HEK293 (cell line): ENCODE measurements at regions not wholly inside any gene's neighbourhood (a gene's known extent, or its start where the extent isn't known, plus 50 kb on each side); places are given as distances from the start of the nearest gene placed in this dataset.

Experiments
- CTCF ChIA-PET: fragments of 350-600 bp; formaldehyde crosslinking; extraction: SDS; loops from one replicate; lab custom pipeline; 2021; ENCODE audit warnings: antibody characterized with exemption; lab: Yijun Ruan, JAX
- POLR2A ChIA-PET: fragments of 300-600 bp; formaldehyde crosslinking; extraction: SDS; loops from one replicate; lab custom pipeline; 2020; ENCODE audit warnings: antibody characterized with exemption, inconsistent platforms; lab: Yijun Ruan, JAX
- H3K27ac ChIP-seq: fragments of 200-500 bp; sonication (Bioruptor generic); 2 replicates; pipeline ENCODE4 v1.5.1; 2014; ENCODE audit warnings: low read depth, low read length, control low read depth, inconsistent platforms; ENCODE audit errors: extremely low read depth
- H3K36me3 ChIP-seq, 2 experiments: fragments of 200-500 bp in 1 of 2; sonication (Bioruptor generic) in 1 of 2; 1 replicate in 1 of 2; 2 replicates in 1 of 2; pipeline ENCODE4 v1.5.1; 2014 to 2017; ENCODE audit warnings: inconsistent platforms in 2 of 2, low read length in 2 of 2; ENCODE audit not compliant: control insufficient read depth in 2 of 2, insufficient read depth in 1 of 2
- H3K4me1 ChIP-seq: fragments of 200-500 bp; sonication (Bioruptor generic); 2 replicates; pipeline ENCODE4 v1.5.1; 2014; ENCODE audit warnings: mild to moderate bottlenecking, low read length, inconsistent platforms; ENCODE audit not compliant: control insufficient read depth, insufficient read depth
- H3K4me3 ChIP-seq: 2 replicates; pipeline ENCODE4 v1.5.1; 2011; ENCODE audit warnings: low read depth, mild to moderate bottlenecking, control low read depth, low read length, moderate library complexity
- H3K9me3 ChIP-seq: fragments of 200-500 bp; sonication (Bioruptor generic); 2 replicates; pipeline ENCODE4 v1.5.1; 2014; ENCODE audit warnings: low read depth, low read length, inconsistent platforms; ENCODE audit not compliant: control insufficient read depth, insufficient read depth
- HIC1 ChIP-seq: fragments of 450-650 bp; formaldehyde crosslinking; IDR thresholded peaks from 2 replicates; pipeline ENCODE4 v1.5.1; 2016; ENCODE audit warnings: missing biosample characterization, missing genetic modification characterization
- MYNN ChIP-seq: fragments of 450-650 bp; formaldehyde crosslinking; IDR thresholded peaks from 2 replicates; pipeline ENCODE4 v1.5.1; 2016; ENCODE audit warnings: missing biosample characterization, missing genetic modification characterization, borderline replicate concordance
- PBX3 ChIP-seq: sonication (generic); formaldehyde crosslinking; IDR thresholded peaks from 2 replicates; pipeline ENCODE4 v1.8.1; 2022; ENCODE audit warnings: mild to moderate bottlenecking, moderate library complexity, missing genetic modification reagents
- REST ChIP-seq: fragments of 450-650 bp; formaldehyde crosslinking; IDR thresholded peaks from 2 replicates; pipeline ENCODE4 v1.5.1; 2016; ENCODE audit warnings: missing biosample characterization, missing genetic modification characterization
- ZBTB20 ChIP-seq: fragments of 450-650 bp; formaldehyde crosslinking; IDR thresholded peaks from 2 replicates; pipeline ENCODE4 v1.5.1; 2016; ENCODE audit warnings: missing biosample characterization, missing genetic modification characterization
- ZIC2 ChIP-seq: fragments of 450-650 bp; formaldehyde crosslinking; IDR thresholded peaks from 2 replicates; pipeline ENCODE4 v1.5.1; 2016; ENCODE audit warnings: missing biosample characterization, missing genetic modification characterization
- ZNF112 ChIP-seq: fragments of 450-650 bp; formaldehyde crosslinking; IDR thresholded peaks from 2 replicates; pipeline ENCODE4 v1.5.0; 2017; ENCODE audit warnings: missing biosample characterization, missing genetic modification characterization
- ZNF114 ChIP-seq: fragments of 450-650 bp; formaldehyde crosslinking; IDR thresholded peaks from 2 replicates; pipeline ENCODE4 v1.5.0; 2017; ENCODE audit warnings: missing biosample characterization, missing genetic modification characterization
- ZNF140 ChIP-seq: fragments of 450-650 bp; formaldehyde crosslinking; IDR thresholded peaks from 2 replicates; pipeline ENCODE4 v1.5.1; 2016; ENCODE audit warnings: missing biosample characterization, missing genetic modification characterization
- ZNF19 ChIP-seq: fragments of 450-650 bp; formaldehyde crosslinking; IDR thresholded peaks from 2 replicates; pipeline ENCODE4; 2016; ENCODE audit warnings: missing biosample characterization, missing genetic modification characterization, low read depth
- ZNF280D ChIP-seq: fragments of 450-650 bp; formaldehyde crosslinking; IDR thresholded peaks from 2 replicates; pipeline ENCODE4 v1.5.1; 2016; ENCODE audit warnings: missing biosample characterization, missing genetic modification characterization
- ZNF324 ChIP-seq: fragments of 450-650 bp; formaldehyde crosslinking; IDR thresholded peaks from 2 replicates; pipeline ENCODE4 v1.5.1; 2016; ENCODE audit warnings: missing biosample characterization, missing genetic modification characterization
- ZNF335 ChIP-seq: fragments of 450-650 bp; formaldehyde crosslinking; conservative IDR thresholded peaks from 2 replicates; pipeline ENCODE4 v1.5.1; 2016; ENCODE audit warnings: missing biosample characterization, missing genetic modification characterization
- ZNF341 ChIP-seq: fragments of 450-650 bp; formaldehyde crosslinking; IDR thresholded peaks from 2 replicates; pipeline ENCODE4; 2016; ENCODE audit warnings: low read depth, missing biosample characterization, missing genetic modification characterization
- ZNF362 ChIP-seq: fragments of 450-650 bp; formaldehyde crosslinking; IDR thresholded peaks from 2 replicates; pipeline ENCODE4 v1.5.1; 2016; ENCODE audit warnings: missing biosample characterization, missing genetic modification characterization
- ZNF391 ChIP-seq: fragments of 450-650 bp; formaldehyde crosslinking; IDR thresholded peaks from 2 replicates; pipeline ENCODE4 v1.5.1; 2016; ENCODE audit warnings: low read depth, missing biosample characterization, missing genetic modification characterization, borderline replicate concordance
- ZNF404 ChIP-seq: fragments of 450-650 bp; formaldehyde crosslinking; IDR thresholded peaks from 2 replicates; pipeline ENCODE4 v1.5.1; 2017; ENCODE audit warnings: missing biosample characterization, missing genetic modification characterization
- ZNF423 ChIP-seq: fragments of 450-650 bp; formaldehyde crosslinking; IDR thresholded peaks from 2 replicates; pipeline ENCODE4 v1.5.1; 2016; ENCODE audit warnings: missing biosample characterization, missing genetic modification characterization
- ZNF571 ChIP-seq: fragments of 450-650 bp; formaldehyde crosslinking; IDR thresholded peaks from 2 replicates; pipeline ENCODE4 v1.5.0; 2017; ENCODE audit warnings: missing biosample characterization, missing genetic modification characterization
- ZNF610 ChIP-seq: fragments of 450-650 bp; formaldehyde crosslinking; IDR thresholded peaks from 2 replicates; pipeline ENCODE4 v1.5.1; 2016; ENCODE audit warnings: missing biosample characterization, missing genetic modification characterization, borderline replicate concordance
- ZNF660 ChIP-seq: fragments of 450-650 bp; IDR thresholded peaks from 2 replicates; pipeline ENCODE4 v1.5.1; 2018; ENCODE audit warnings: missing biosample characterization, mild to moderate bottlenecking, missing genetic modification characterization
- ZNF843 ChIP-seq: fragments of 450-650 bp; formaldehyde crosslinking; IDR thresholded peaks from 2 replicates; pipeline ENCODE4 v1.5.1; 2016; ENCODE audit warnings: missing biosample characterization, missing genetic modification characterization
- TF ChIP-seq, protein P1 (sequence below): fragments of 450-650 bp; IDR thresholded peaks from 2 replicates; pipeline ENCODE4 v1.5.1; 2018; ENCODE audit warnings: missing biosample characterization, mild to moderate bottlenecking, missing genetic modification characterization

DNA sequence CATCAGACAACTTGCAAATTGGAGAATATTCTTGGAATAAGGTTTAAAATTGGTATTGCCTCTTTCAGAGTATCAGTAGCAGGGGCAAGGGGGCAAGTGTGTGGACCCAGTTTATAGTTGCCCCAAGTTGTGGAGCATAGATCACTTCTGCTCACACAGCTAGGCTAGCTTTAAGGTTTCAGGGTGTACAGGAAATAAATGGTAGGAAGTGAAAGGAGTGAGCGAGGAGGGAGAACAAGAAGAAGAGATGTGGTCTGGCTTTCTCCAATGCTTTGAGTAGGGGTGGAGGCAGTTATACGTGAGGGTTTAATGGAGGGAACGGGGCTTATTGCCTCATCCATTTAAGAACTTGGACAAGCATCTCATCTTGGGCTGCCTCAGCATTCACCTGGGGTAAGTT is 290.0 kb upstream of the CFAP20DC start (continued):
- TF ChIP-seq ZNF843 (tag by site-specific recombination): no peak
- TF ChIP-seq ZNF19 (tag by site-specific recombination): no peak
- no peak for TF ChIP-seq ZNF571
- TF ChIP-seq ZIC2 (tag by site-specific recombination): no peak
- TF ChIP-seq ZNF404 (tag by site-specific recombination): no peak
- no peak for TF ChIP-seq ZNF114
- TF ChIP-seq ZNF362: no peak
- no peak for TF ChIP-seq HIC1 (tag by site-specific recombination)
- no peak for TF ChIP-seq ZNF112 (tag by site-specific recombination)
- no peak for TF ChIP-seq ZNF423

GRCh38 chr3:59338934-59339333 is 289.1 kb upstream of the CFAP20DC start:
- Histone ChIP-seq H3K36me3 (no peaks in the 10 kb centered on the region), H3K4me1 (no peaks in the 10 kb centered on the region), H3K4me3 (no peak overlapping the region), H3K27ac (no peak overlapping the region)
- CTCF ChIA-PET: interaction anchor here (0.6 kb wide), 1 partner anchor 179 kb away, joined by 3 read pairs; no protein-coding TSS in a partner anchor
- no peak for TF ChIP-seq ZNF571
- no peak for TF ChIP-seq ZNF660 (tag by site-specific recombination)
- TF ChIP-seq PBX3: no peak
- TF ChIP-seq ZNF391: no peak
- TF ChIP-seq ZNF140 (tag by site-specific recombination): no peak
- TF ChIP-seq ZNF341: no peak
- TF ChIP-seq, all 188 proteins: peak for 0
- no peaks in the 10 kb centered on the region for H3K9me3 ChIP-seq
- POLR2A ChIA-PET: no interaction called here

- H3K4me3 ChIP-seq: no peak overlapping the region
- TF ChIP-seq ZNF324 (tag by site-specific recombination): no peak
- TF ChIP-seq ZNF571: no peak
- TF ChIP-seq, protein P1, sequence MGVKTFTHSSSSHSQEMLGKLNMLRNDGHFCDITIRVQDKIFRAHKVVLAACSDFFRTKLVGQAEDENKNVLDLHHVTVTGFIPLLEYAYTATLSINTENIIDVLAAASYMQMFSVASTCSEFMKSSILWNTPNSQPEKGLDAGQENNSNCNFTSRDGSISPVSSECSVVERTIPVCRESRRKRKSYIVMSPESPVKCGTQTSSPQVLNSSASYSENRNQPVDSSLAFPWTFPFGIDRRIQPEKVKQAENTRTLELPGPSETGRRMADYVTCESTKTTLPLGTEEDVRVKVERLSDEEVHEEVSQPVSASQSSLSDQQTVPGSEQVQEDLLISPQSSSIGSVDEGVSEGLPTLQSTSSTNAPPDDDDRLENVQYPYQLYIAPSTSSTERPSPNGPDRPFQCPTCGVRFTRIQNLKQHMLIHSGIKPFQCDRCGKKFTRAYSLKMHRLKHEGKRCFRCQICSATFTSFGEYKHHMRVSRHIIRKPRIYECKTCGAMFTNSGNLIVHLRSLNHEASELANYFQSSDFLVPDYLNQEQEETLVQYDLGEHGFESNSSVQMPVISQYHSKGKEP: no peak
- TF ChIP-seq REST (tag by site-specific recombination): no peak
- no peak for TF ChIP-seq ZNF335 (tag by site-specific recombination)
- TF ChIP-seq ZNF280D (tag by site-specific recombination): no peak
- no peak for TF ChIP-seq ZNF610
- TF ChIP-seq MYNN (tag by site-specific recombination): no peak
- TF ChIP-seq ZBTB20 (tag by site-specific recombination): no peak
- H3K27ac ChIP-seq: no peak overlapping the region
- CTCF ChIA-PET: no interaction called here
- H3K36me3 ChIP-seq: no peaks in the 10 kb centered on the region
- H3K9me3 ChIP-seq: no peaks in the 10 kb centered on the region
- POLR2A ChIA-PET: no interaction called here
- no peaks in the 10 kb centered on the region for H3K4me1 ChIP-seq
Measured at GRCh38 chr3:59335338-59335737, 285.5 kb upstream of the CFAP20DC start.
